CD8-positive, alpha-beta memory T cell (primary cell): ENCODE measurements at regions not wholly inside any gene's neighbourhood (a gene's known extent, or its start where the extent isn't known, plus 50 kb on each side); places are given as distances from the start of the nearest gene placed in this dataset.

ENCODE experiments used
- CTCF ChIA-PET: fragments of 350-600 bp; sonication (Branson Sonifier 250); formaldehyde crosslinking; loops from one replicate; lab custom pipeline; 2021; ENCODE audit warnings: antibody characterized with exemption; lab: Charles Lee
- POLR2A ChIA-PET: fragments of 350-600 bp; sonication (Branson Sonifier 250); formaldehyde crosslinking; loops from one replicate; lab custom pipeline; 2021; ENCODE audit warnings: antibody characterized with exemption; lab: Charles Lee
- DNase-seq, 5 donors: peaks; one replicate each; pipeline versions ENCODE4 v3.0.0 to v3.0.0-alpha.2; 2020 to 2022; ENCODE audit warnings: mixed read lengths in 1 of 5
- H3K27ac ChIP-seq: one replicate; pipeline ENCODE4 v1.7.0; 2013; ENCODE audit warnings: low read depth, mild to moderate bottlenecking, low read length, moderate library complexity
- H3K27me3 ChIP-seq: 2 replicates; pipeline ENCODE4 v1.7.0; 2013; ENCODE audit warnings: low read length, mild to moderate bottlenecking; ENCODE audit not compliant: insufficient read depth, poor library complexity, severe bottlenecking
- H3K36me3 ChIP-seq: 2 replicates; pipeline ENCODE4 v1.7.0; 2013; ENCODE audit warnings: mild to moderate bottlenecking, low read length, moderate library complexity; ENCODE audit not compliant: insufficient read depth
- H3K4me1 ChIP-seq: 2 replicates; pipeline ENCODE4 v1.7.0; 2013; ENCODE audit warnings: mild to moderate bottlenecking, low read length, moderate library complexity; ENCODE audit not compliant: insufficient read depth
- H3K4me3 ChIP-seq: 2 replicates; pipeline ENCODE4 v1.7.0; 2013; ENCODE audit warnings: mild to moderate bottlenecking, low read length
- H3K9me3 ChIP-seq: 2 replicates; pipeline ENCODE4 v1.7.0; 2013; ENCODE audit warnings: mild to moderate bottlenecking, low read length
- H3K27ac Mint-ChIP-seq, 8 donors: one replicate each; pipeline ENCODE4 v1.8.0; 2020 to 2021; ENCODE audit warnings: mixed read lengths in 8 of 8, mild to moderate bottlenecking in 6 of 8, inconsistent platforms in 3 of 8, moderate library complexity in 3 of 8
- H3K27me3 Mint-ChIP-seq, 2 donors: one replicate each; pipeline ENCODE4 v1.8.0; 2020 to 2021; ENCODE audit warnings: mixed read lengths in 2 of 2, mild to moderate bottlenecking in 1 of 2, moderate library complexity in 1 of 2
- H3K36me3 Mint-ChIP-seq, 3 donors: one replicate each; pipeline ENCODE4 v1.8.0; 2020 to 2021; ENCODE audit warnings: mixed read lengths in 3 of 3, inconsistent platforms in 1 of 3, mild to moderate bottlenecking in 1 of 3
- H3K4me1 Mint-ChIP-seq, 3 donors: one replicate each; pipeline ENCODE4 v1.8.0; 2020 to 2021; ENCODE audit warnings: mixed read lengths in 3 of 3, inconsistent platforms in 1 of 3, mild to moderate bottlenecking in 1 of 3
- H3K4me3 Mint-ChIP-seq, 7 donors: one replicate each; pipeline ENCODE4 v1.8.0; 2020 to 2021; ENCODE audit warnings: mixed read lengths in 7 of 7, mild to moderate bottlenecking in 6 of 7, moderate library complexity in 4 of 7, inconsistent platforms in 2 of 7
- H3K9me3 Mint-ChIP-seq, 5 donors: one replicate each; pipeline ENCODE4 v1.8.0; 2020 to 2022; ENCODE audit warnings: mixed read lengths in 5 of 5, mild to moderate bottlenecking in 3 of 5, moderate library complexity in 2 of 5, inconsistent platforms in 1 of 5

DNA sequence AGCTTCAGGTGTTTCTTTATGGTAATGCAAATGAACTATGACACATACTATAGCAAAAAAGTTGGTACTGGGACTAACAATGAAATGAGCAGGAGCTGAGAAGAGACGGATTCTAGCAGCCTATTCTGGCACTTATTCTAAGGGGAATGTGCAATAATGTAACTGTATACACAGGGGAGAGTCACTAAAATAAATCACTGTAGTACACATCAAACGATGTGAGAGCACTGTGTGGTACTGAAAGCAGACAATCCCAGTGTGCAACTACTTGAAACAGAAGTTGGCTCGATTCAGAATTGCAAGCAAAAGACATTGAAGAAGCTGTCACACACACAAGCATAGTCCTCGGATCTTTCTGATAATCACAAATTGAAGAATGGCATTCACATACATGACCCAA lies 1713.0 kb upstream of the CDH9 start:
- ChIA-PET POLR2A (no interaction called here), CTCF (no interaction called here)
- Histone ChIP-seq H3K27ac (no peak overlapping the region), H3K36me3 (no peaks in the 10 kb centered on the region), H3K27me3 (no peaks in the 10 kb centered on the region), H3K9me3 (no peaks in the 10 kb centered on the region), H3K4me1 (no peaks in the 10 kb centered on the region), H3K4me3 (no peak overlapping the region)
- no peaks in the 10 kb centered on the region for H3K36me3 Mint-ChIP-seq
- H3K9me3 Mint-ChIP-seq: peaks cover 1 to 27% (median 5%) of the 10 kb centered on the region in 5 donors
- H3K4me3 Mint-ChIP-seq: no peak overlapping the region
- no peak overlapping the region for H3K27ac Mint-ChIP-seq
- H3K27me3 Mint-ChIP-seq: no peaks in the 10 kb centered on the region
- H3K4me1 Mint-ChIP-seq: no peaks in the 10 kb centered on the region
- DNase-seq: no peak

DNA sequence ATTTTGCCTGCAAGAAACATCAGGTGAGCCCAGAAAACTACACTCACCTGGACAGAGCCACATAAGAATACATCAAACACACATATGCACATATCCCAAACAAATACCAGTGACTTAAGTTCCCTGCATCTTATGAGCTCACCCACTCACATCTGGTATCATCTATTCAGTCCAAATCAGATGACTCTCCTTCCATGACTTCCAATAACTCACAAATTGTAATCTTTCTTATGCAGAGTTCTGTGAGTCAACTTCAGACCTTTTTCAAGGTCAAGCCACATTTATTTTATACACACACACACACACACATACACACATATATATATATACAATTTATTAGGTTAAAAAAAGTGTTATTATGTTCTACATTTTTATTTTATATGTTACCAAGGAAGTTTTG lies 1711.9 kb upstream of the CDH9 start:
- ChIA-PET POLR2A (no interaction called here), CTCF (no interaction called here)
- H3K4me1 Mint-ChIP-seq: no peaks in the 10 kb centered on the region
- H3K9me3 Mint-ChIP-seq: peaks cover 3 to 16% (median 5%) of the 10 kb centered on the region in 5 donors
- H3K27me3 Mint-ChIP-seq: no peaks in the 10 kb centered on the region
- Histone ChIP-seq H3K4me3 (no peak overlapping the region), H3K27ac (no peak overlapping the region), H3K27me3 (no peaks in the 10 kb centered on the region), H3K4me1 (no peaks in the 10 kb centered on the region), H3K9me3 (no peaks in the 10 kb centered on the region), H3K36me3 (no peaks in the 10 kb centered on the region)
- no peak overlapping the region for H3K4me3 Mint-ChIP-seq
- no peaks in the 10 kb centered on the region for H3K36me3 Mint-ChIP-seq
- no peak for DNase-seq
- H3K27ac Mint-ChIP-seq: no peak overlapping the region

- no peak overlapping the region for H3K4me3 ChIP-seq
These were observed 1710.1 kb upstream of the CDH9 start for GRCh38 chr5:28748446-28748845.

DNA sequence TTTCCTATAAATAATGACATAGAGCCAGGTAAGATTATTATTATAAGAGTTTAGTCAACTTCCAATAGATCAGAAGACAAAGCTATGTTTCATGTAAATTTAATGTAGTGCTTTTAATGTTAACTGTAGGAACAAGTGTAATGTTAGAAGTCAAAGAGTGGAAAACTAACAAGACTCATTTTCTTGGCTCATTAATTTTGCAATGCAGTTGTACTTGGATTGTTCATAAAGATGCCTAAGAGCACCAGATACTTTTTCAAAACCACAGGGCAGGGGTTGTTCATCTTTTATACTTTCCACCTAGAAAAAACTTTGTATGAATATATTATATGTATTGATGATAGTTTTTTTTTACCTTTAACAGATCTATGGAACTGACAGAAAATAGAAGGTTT lies 1705.3 kb upstream of the CDH9 start:
- no peak for DNase-seq
- ChIA-PET POLR2A (no interaction called here), CTCF (no interaction called here)
- no peak overlapping the region for H3K4me3 Mint-ChIP-seq
- no peaks in the 10 kb centered on the region for H3K9me3 ChIP-seq
- no peaks in the 10 kb centered on the region for H3K4me1 ChIP-seq
- H3K27me3 ChIP-seq: no peaks in the 10 kb centered on the region
- H3K27me3 Mint-ChIP-seq: no peaks in the 10 kb centered on the region
- H3K4me3 ChIP-seq: no peak overlapping the region
- peaks cover 0 to 18% (median 5%) of the 10 kb centered on the region in 5 donors for H3K9me3 Mint-ChIP-seq
- no peaks in the 10 kb centered on the region for H3K36me3 ChIP-seq
- no peaks in the 10 kb centered on the region for H3K4me1 Mint-ChIP-seq
- no peak overlapping the region for H3K27ac ChIP-seq
- no peak overlapping the region for H3K27ac Mint-ChIP-seq
- H3K36me3 Mint-ChIP-seq: no peaks in the 10 kb centered on the region

More at GRCh38 chr5:28748446-28748845, 1710.1 kb upstream of the CDH9 start:
- Mint-ChIP-seq H3K27ac (no peak overlapping the region), H3K4me1 (no peaks in the 10 kb centered on the region), H3K27me3 (no peaks in the 10 kb centered on the region), H3K9me3 (peaks cover 0 to 13% (median 5%) of the 10 kb centered on the region in 5 donors), H3K4me3 (no peak overlapping the region), H3K36me3 (no peaks in the 10 kb centered on the region)
- DNase-seq: no peak
- Histone ChIP-seq H3K36me3 (no peaks in the 10 kb centered on the region), H3K9me3 (no peaks in the 10 kb centered on the region), H3K4me1 (no peaks in the 10 kb centered on the region), H3K27ac (no peak overlapping the region), H3K27me3 (no peaks in the 10 kb centered on the region)
- ChIA-PET CTCF (no interaction called here), POLR2A (no interaction called here)

GRCh38 chr5:28743025-28743715 lies 1704.8 kb upstream of the CDH9 start:
- no peaks in the 10 kb centered on the region for H3K27me3 ChIP-seq
- no peaks in the 10 kb centered on the region for H3K4me1 ChIP-seq
- no peaks in the 10 kb centered on the region for H3K36me3 Mint-ChIP-seq
- no peak overlapping the region for H3K27ac ChIP-seq
- no peak overlapping the region for H3K27ac Mint-ChIP-seq
- no peaks in the 10 kb centered on the region for H3K9me3 ChIP-seq
- DNase-seq: no peak
- H3K4me3 ChIP-seq: no peak overlapping the region
- CTCF ChIA-PET: no interaction called here
- H3K9me3 Mint-ChIP-seq: peaks cover 0 to 15% (median 5%) of the 10 kb centered on the region in 5 donors
- H3K4me1 Mint-ChIP-seq: no peaks in the 10 kb centered on the region
- no peaks in the 10 kb centered on the region for H3K27me3 Mint-ChIP-seq
- H3K36me3 ChIP-seq: no peaks in the 10 kb centered on the region
- POLR2A ChIA-PET: no interaction called here
- H3K4me3 Mint-ChIP-seq: no peak overlapping the region

- Histone ChIP-seq H3K36me3 (no peaks in the 10 kb centered on the region), H3K4me3 (no peak overlapping the region), H3K9me3 (no peaks in the 10 kb centered on the region), H3K27ac (no peak overlapping the region), H3K4me1 (no peaks in the 10 kb centered on the region), H3K27me3 (no peaks in the 10 kb centered on the region)
- Mint-ChIP-seq H3K27ac (no peak overlapping the region), H3K4me3 (no peak overlapping the region), H3K27me3 (no peaks in the 10 kb centered on the region), H3K36me3 (no peaks in the 10 kb centered on the region), H3K4me1 (no peaks in the 10 kb centered on the region), H3K9me3 (peaks cover under 1 to 16% (median 9%) of the 10 kb centered on the region in 5 donors)
- ChIA-PET CTCF (no interaction called here), POLR2A (no interaction called here)
- no peak for DNase-seq
These were observed 1699.3 kb upstream of the CDH9 start for GRCh38 chr5:28737682-28738081.

GRCh38 chr5:28737222-28737621 lies 1698.8 kb upstream of the CDH9 start:
- no peak for DNase-seq
- H3K36me3 Mint-ChIP-seq: no peaks in the 10 kb centered on the region
- H3K27me3 Mint-ChIP-seq: no peaks in the 10 kb centered on the region
- H3K4me1 Mint-ChIP-seq: no peaks in the 10 kb centered on the region
- Histone ChIP-seq H3K27ac (no peak overlapping the region), H3K4me3 (no peak overlapping the region), H3K4me1 (no peaks in the 10 kb centered on the region), H3K9me3 (no peaks in the 10 kb centered on the region), H3K27me3 (no peaks in the 10 kb centered on the region), H3K36me3 (no peaks in the 10 kb centered on the region)
- H3K9me3 Mint-ChIP-seq: peaks cover 3 to 16% (median 8%) of the 10 kb centered on the region in 5 donors
- ChIA-PET POLR2A (no interaction called here), CTCF (no interaction called here)
- H3K27ac Mint-ChIP-seq: no peak overlapping the region
- H3K4me3 Mint-ChIP-seq: no peak overlapping the region

DNA sequence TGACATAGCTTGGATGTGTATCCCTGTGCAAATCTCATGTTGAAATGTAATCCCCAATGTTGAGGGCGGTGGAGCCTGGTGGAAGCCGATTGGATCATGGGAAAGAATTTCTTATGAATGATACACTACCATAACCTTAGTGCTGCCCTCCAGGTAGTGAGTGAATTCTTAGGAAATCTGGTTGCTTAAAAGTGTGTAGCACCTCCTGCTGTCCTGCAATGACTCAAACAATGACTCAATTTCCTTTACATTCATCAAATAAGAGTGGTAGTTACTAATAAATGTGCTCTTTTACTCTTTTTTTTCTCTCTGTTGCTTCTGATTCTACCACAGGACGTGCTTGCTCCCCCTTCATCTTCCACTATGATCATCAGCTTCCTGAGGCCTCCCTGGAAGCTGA lies 1696.0 kb upstream of the CDH9 start:
- Histone ChIP-seq H3K27me3 (no peaks in the 10 kb centered on the region), H3K36me3 (no peaks in the 10 kb centered on the region), H3K4me3 (no peak overlapping the region), H3K4me1 (no peaks in the 10 kb centered on the region), H3K9me3 (no peaks in the 10 kb centered on the region), H3K27ac (no peak overlapping the region)
- no peak overlapping the region for H3K27ac Mint-ChIP-seq
- DNase-seq: no peak
- H3K9me3 Mint-ChIP-seq: peaks cover 7 to 16% (median 14%) of the 10 kb centered on the region in 5 donors
- H3K4me1 Mint-ChIP-seq: no peaks in the 10 kb centered on the region
- POLR2A ChIA-PET: no interaction called here
- H3K36me3 Mint-ChIP-seq: no peaks in the 10 kb centered on the region
- CTCF ChIA-PET: no interaction called here
- no peaks in the 10 kb centered on the region for H3K27me3 Mint-ChIP-seq
- H3K4me3 Mint-ChIP-seq: no peak overlapping the region
